Gastroesophageal sphincter (tissue), 4 donors: ENCODE measurements at regions not wholly inside any gene's neighbourhood (a gene's known extent, or its start where the extent isn't known, plus 50 kb on each side); places are given as distances from the start of the nearest gene placed in this dataset.

Experiments used
- ATAC-seq: fragments of 150-250 bp; one replicate; pipeline ENCODE4 v1.9.1; 2016; ENCODE audit warnings: mild to moderate bottlenecking, moderate library complexity
- H3K27ac ChIP-seq, 4 donors: fragments of 200-600 bp; sonication (generic) in 3 of 4; 1 replicate in 3 of 4; 2 replicates in 1 of 4; pipeline ENCODE4 v1.5.1; 2016 to 2019
- H3K27me3 ChIP-seq: fragments of 200-600 bp; sonication (generic); one replicate; pipeline ENCODE4 v1.5.1; 2019
- H3K36me3 ChIP-seq, 2 donors: fragments of 200-600 bp; sonication (generic); one replicate each; pipeline ENCODE4 v1.5.1; 2019; ENCODE audit warnings: control low read depth in 1 of 2
- H3K4me1 ChIP-seq, 3 donors: fragments of 200-600 bp; sonication (generic); 1 replicate in 2 of 3; 2 replicates in 1 of 3; pipeline ENCODE4 v1.5.1; 2016 to 2019; ENCODE audit warnings: control low read depth in 2 of 3
- H3K4me3 ChIP-seq, 2 donors: fragments of 200-600 bp; sonication (generic); one replicate each; pipeline ENCODE4 v1.5.1; 2019; ENCODE audit warnings: mild to moderate bottlenecking in 1 of 2, moderate library complexity in 1 of 2
- H3K9me3 ChIP-seq, 3 donors: fragments of 200-600 bp; sonication (generic); one replicate each; pipeline ENCODE4 v1.5.1; 2017 to 2019; ENCODE audit warnings: control low read depth in 2 of 3
- EP300 ChIP-seq: sonication (generic); formaldehyde crosslinking; IDR thresholded peaks from one replicate; pipeline ENCODE4 v1.6.1; 2017; ENCODE audit warnings: antibody characterized with exemption, mild to moderate bottlenecking
- POLR2A ChIP-seq, 2 donors: fragments of 450-650 bp; IDR thresholded peaks; one replicate each; pipeline ENCODE4 v1.6.1; 2017; ENCODE audit warnings: antibody characterized with exemption in 2 of 2, mild to moderate bottlenecking in 2 of 2, moderate library complexity in 1 of 2
- POLR2AphosphoS5 ChIP-seq: sonication (generic); formaldehyde crosslinking; IDR thresholded peaks from one replicate; pipeline ENCODE4 v1.6.1; 2017; ENCODE audit warnings: antibody characterized with exemption
- WGBS, 2 donors: methylation state at CpG; one replicate each; pipeline ENCODE4 v1.1.5; 2018; ENCODE audit warnings: low coverage in 1 of 2; 5-methylcytosine and 5-hydroxymethylcytosine counted together
- TF ChIP-seq, protein P1 (sequence below), 4 experiments: fragments of 200-600 bp in 2 of 4; fragments of 450-650 bp in 2 of 4; sonication (generic) in 1 of 4; IDR thresholded peaks; one replicate each; pipeline ENCODE4 v1.5.1; 2017 to 2019; ENCODE audit warnings: antibody characterized with exemption in 4 of 4, mild to moderate bottlenecking in 2 of 4, moderate library complexity in 2 of 4

DNA sequence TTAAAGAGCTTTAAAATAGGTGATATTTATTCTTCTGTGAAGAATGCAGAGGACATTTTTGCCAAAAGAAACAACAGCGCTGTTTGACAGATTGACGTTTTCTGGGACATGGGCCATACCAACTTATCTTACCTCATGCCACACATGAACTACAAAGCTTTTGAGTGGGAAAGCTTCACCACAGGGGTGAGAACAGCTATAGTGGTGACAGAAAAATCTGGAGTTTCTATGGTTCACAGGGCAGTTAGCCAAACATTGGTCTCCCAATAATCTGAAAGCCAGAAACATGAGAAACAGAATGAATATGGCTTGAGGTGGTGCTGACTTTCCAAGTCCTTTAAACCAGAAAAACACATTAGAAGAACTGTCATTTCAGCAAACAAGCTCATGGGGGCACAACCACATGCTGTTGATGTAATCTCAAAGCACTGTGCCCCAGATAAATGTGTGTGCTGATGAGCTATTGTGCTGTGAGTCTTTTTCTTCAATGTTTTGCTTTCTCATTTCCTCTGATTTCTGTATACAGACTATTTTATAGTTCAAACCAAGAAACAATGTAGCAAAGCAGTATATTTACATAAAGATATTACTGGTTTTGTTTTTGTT is 905.4 kb downstream of the SLC16A7 start:
- Histone ChIP-seq H3K9me3 (no peaks in the 10 kb centered on the region), H3K27me3 (no peaks in the 10 kb centered on the region), H3K4me1 (no peaks in the 10 kb centered on the region), H3K27ac (no peak overlapping the region), H3K4me3 (no peak overlapping the region), H3K36me3 (no peaks in the 10 kb centered on the region)
- TF ChIP-seq EP300 (no peak), POLR2AphosphoS5 (no peak), POLR2A (IDR thresholded peaks at IDR 0.05) (no peak)
- TF ChIP-seq, protein P1, sequence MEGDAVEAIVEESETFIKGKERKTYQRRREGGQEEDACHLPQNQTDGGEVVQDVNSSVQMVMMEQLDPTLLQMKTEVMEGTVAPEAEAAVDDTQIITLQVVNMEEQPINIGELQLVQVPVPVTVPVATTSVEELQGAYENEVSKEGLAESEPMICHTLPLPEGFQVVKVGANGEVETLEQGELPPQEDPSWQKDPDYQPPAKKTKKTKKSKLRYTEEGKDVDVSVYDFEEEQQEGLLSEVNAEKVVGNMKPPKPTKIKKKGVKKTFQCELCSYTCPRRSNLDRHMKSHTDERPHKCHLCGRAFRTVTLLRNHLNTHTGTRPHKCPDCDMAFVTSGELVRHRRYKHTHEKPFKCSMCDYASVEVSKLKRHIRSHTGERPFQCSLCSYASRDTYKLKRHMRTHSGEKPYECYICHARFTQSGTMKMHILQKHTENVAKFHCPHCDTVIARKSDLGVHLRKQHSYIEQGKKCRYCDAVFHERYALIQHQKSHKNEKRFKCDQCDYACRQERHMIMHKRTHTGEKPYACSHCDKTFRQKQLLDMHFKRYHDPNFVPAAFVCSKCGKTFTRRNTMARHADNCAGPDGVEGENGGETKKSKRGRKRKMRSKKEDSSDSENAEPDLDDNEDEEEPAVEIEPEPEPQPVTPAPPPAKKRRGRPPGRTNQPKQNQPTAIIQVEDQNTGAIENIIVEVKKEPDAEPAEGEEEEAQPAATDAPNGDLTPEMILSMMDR (IDR thresholded peaks at IDR 0.05), result no peak
- WGBS, 2 donors, result 21 to 71% methylated on average over 2 of the region's 2 CpGs
- ATAC-seq, result no peak

DNA sequence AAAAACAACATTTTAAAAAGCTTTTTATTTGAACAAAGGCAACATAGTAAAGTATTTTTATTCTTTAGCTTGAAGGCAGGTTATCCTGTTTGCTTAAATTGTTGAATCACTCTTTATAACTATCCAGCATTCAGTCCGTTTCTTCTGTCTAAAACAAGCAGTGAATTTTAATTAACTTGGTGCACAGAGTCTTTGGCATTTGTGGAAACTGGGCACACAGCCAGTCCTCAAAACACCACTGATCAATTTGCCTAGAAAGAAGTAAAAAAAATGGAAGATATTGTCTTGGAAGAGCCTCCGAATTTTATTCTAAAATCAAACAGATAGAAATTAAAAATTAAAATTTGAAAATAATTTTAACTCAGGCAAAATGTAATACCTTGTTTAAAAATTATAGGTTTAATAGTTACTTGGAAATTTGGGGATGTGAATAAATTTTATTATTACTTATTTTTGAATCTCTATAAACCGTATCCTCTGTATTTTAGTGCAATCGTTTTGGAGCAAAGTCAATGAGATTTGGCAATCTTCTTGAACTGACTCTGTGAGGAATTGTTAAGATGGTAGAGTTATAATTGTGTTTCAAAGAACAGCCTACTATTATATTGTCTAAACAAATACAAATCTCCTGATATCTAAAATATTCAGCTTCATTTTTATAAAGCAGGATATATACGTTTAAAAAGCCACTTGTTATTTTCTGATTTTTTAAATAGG is 927.0 kb downstream of the SLC16A7 start:
- no peaks in the 10 kb centered on the region for H3K36me3 ChIP-seq
- H3K4me1 ChIP-seq, result no peaks in the 10 kb centered on the region
- WGBS, 2 donors, result 49 to 57% methylated on average over 5 of the region's 5 CpGs
- H3K4me3 ChIP-seq, result no peak overlapping the region
- no peak overlapping the region for H3K27ac ChIP-seq
- peaks cover 0 to 5% (median 0%) of the 10 kb centered on the region in 3 donors for H3K9me3 ChIP-seq
- ATAC-seq, result no peak
- TF ChIP-seq, protein P1 (IDR thresholded peaks at IDR 0.05), result no peak
- TF ChIP-seq POLR2A (IDR thresholded peaks at IDR 0.05), result no peak
- TF ChIP-seq EP300, result no peak
- no peak for TF ChIP-seq POLR2AphosphoS5
- H3K27me3 ChIP-seq, result no peaks in the 10 kb centered on the region

DNA sequence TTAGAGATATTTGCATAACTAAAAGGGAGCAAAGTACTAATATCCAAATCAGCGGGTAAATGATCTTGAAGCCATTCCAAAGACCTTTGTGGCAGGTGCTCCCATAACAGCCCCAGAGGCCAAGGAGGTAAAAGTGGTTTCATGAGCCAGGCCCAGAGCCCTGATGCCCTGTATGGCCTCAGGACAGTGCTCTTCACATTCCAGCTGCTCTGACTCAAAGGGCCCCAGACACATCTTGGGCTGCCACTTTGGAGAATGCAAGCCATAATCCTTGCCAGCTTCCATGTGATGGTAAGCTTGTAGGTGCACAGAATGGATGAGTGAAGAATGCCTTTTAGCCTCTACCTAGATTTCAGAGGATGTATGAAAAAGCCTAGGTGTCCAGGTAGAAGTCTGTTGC is 933.4 kb downstream of the SLC16A7 start:
- no peak for ATAC-seq
- 82 to 86% methylated on average over 1 of the region's 1 CpG for WGBS, 2 donors
- Histone ChIP-seq H3K36me3 (no peaks in the 10 kb centered on the region), H3K4me3 (no peak overlapping the region), H3K4me1 (no peaks in the 10 kb centered on the region), H3K9me3 (no peaks in the 10 kb centered on the region), H3K27me3 (no peaks in the 10 kb centered on the region), H3K27ac (no peak overlapping the region)
- TF ChIP-seq POLR2AphosphoS5 (no peak), POLR2A (IDR thresholded peaks at IDR 0.05) (no peak), EP300 (no peak)
- TF ChIP-seq, protein P1 (IDR thresholded peaks at IDR 0.05), result no peak

DNA sequence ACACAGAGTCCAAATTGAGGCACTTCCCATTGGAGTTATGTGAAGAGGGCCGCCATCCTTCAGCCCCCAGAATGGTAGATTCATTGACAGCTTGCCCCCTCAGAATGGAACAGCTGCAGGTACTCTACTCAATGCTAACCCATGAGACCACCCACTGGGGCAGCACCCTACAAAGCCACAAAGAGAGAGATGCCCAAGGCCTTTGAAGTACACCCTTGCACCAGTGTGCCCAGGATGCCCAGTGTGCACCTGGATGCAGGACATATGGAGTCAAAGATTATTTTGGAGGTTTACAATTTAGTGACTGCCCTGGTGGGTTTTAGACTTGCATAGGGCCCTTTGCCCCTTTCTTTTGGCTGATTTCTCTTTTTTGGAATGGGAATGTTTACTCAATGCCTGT is 933.9 kb downstream of the SLC16A7 start:
- no peak overlapping the region for H3K27ac ChIP-seq
- no peaks in the 10 kb centered on the region for H3K9me3 ChIP-seq
- H3K4me3 ChIP-seq, result no peak overlapping the region
- TF ChIP-seq EP300 (no peak), POLR2AphosphoS5 (no peak)
- no peaks in the 10 kb centered on the region for H3K4me1 ChIP-seq
- ATAC-seq, result no peak
- WGBS, 2 donors, result no CpG with 5 or more reads among the region's 1 CpG
- no peaks in the 10 kb centered on the region for H3K27me3 ChIP-seq
- no peaks in the 10 kb centered on the region for H3K36me3 ChIP-seq

GRCh38 chr12:60535363-60535762 is 939.5 kb downstream of the SLC16A7 start:
- H3K9me3 ChIP-seq, result no peaks in the 10 kb centered on the region
- no peaks in the 10 kb centered on the region for H3K4me1 ChIP-seq
- H3K27me3 ChIP-seq, result no peaks in the 10 kb centered on the region
- H3K36me3 ChIP-seq, result no peaks in the 10 kb centered on the region
- no peak overlapping the region for H3K4me3 ChIP-seq
- ATAC-seq, result no peak
- H3K27ac ChIP-seq, result no peak overlapping the region
- no peak for TF ChIP-seq POLR2AphosphoS5
- TF ChIP-seq POLR2A (IDR thresholded peaks at IDR 0.05), result no peak
- TF ChIP-seq EP300, result no peak
- TF ChIP-seq, protein P1 (IDR thresholded peaks at IDR 0.05), result no peak
